Fibroblast of skin of scalp (primary cell): ENCODE measurements at regions not wholly inside any gene's neighbourhood (a gene's known extent, or its start where the extent isn't known, plus 50 kb on each side); places are given as distances from the start of the nearest gene placed in this dataset.
"Not testable (repeated sequence)": the region's sequence is repeated elsewhere in the genome, so short reads cannot be mapped to it uniquely, and the experiment has no call there.

Source experiments
- DNase-seq: peaks from one replicate; pipeline ENCODE4 v3.0.0-alpha.2; 2013

- DNase-seq: no peak
These were observed 107.5 kb downstream of the DCLK3 start for GRCh38 chr3:36656873-36657272.

DNA sequence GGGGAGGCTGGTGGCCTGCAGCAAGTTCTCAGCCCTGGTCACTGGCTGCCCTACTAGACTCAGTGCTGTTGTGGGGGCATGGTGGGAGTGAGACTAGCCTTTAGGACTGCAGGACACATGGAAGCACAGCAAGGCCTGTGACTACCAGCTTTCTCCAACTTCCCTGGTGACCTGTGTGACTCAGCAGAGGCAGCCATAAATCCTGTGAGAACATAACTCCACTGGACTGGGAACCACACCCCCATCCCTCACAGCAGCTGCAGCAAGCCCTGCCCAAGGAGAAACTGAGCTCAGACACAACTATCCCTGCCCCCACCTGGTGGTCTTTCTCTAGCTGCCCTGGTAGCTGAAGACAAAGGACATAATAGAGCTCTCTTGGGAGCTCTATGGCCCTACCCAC lies 111.3 kb downstream of the DCLK3 start:
- peak; percentile 52 for DNase-seq

- no peak for DNase-seq
These were observed 112.2 kb downstream of the DCLK3 start for GRCh38 chr3:36652104-36652503.

GRCh38 chr3:36650271-36650671 lies 114.1 kb downstream of the DCLK3 start:
- DNase-seq: peak; percentile 86

GRCh38 chr3:36649125-36649524 lies 115.2 kb downstream of the DCLK3 start:
- peak; percentile 23 for DNase-seq

DNA sequence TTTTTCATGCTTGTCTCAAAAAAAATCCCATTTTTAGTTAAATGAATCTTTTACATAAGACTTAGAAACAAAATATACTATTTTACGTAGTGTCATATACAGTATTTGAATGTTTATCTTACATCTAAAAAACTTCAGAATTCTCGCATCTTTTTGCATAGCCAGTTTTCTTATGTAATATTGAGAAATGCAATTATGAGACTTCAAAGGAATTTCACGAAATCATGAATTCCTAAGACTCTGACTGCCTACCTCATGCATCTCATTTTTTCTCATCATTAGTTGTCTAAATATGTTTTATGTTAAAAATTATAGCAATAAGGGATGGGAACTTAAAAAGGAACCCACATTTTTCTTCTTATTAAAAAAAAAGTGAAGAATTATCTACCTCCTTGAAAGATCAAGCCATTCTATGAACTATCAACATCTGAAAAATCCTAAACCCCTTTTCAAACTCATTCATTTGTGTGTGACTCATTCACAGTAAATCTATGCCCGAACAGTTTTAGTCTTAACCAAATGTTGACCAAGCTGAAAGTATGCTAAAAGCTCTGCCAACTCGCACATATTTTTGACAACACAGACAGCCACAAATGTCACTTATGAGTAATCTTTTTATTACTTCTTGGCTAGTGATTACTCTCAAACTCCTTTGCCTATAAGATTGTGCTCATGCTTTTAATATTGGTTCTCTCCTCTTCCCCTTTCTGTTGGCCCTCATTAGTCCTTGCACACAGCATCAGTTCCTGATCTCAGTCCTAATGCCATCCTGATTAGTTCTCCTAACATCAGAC lies 115.9 kb downstream of the DCLK3 start:
- DNase-seq: peak; percentile 98

DNA sequence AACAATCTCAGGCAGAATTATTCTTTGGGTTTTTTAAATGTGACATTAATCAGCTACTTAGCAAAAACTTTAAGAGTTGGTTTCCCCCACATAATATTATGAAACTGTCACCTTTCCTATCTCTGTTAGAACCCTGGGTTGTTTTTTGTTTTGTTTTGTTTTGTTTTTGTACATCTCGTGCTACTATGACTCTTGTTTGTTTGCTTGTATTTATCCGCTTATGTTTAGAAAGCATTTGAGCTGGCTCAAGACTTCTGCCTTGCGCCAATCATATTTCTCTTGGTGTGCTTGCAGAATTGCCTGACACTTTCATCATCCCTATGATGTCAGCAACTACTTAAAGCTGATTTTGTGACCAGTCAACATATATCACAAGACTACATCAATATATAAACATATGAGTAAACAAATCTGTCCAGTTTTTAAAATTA lies 116.9 kb downstream of the DCLK3 start:
- DNase-seq: peak; percentile 80

- DNase-seq: no peak
These were observed 121.2 kb downstream of the DCLK3 start for GRCh38 chr3:36643192-36643591.

GRCh38 chr3:36635731-36636130 lies 128.6 kb downstream of the DCLK3 start:
- no peak for DNase-seq

DNA sequence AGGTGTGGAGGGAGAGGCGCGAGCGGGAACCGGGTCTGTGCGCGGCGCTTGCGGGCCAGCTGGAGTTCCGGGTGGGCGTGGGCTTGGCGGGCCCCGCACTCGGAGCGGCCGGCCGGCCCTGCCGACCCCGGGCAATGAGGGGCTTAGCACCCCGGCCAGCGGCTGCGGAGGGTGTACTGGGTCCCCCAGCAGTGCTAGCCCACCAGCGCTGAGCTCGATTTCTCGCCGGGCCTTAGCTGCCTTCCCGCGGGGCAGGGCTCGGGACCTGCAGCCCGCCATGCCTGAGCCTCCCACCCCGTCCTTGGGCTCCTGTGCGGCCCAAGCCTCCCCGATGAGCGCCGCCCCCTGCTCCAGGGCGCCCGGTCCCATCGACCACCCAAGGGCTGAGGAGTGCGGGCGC lies 130.5 kb downstream of the DCLK3 start:
- not testable (repeated sequence) for DNase-seq

- DNase-seq: no peak
These were observed 131.3 kb downstream of the DCLK3 start for GRCh38 chr3:36633060-36633459.

- no peak for DNase-seq
These were observed 132.8 kb downstream of the DCLK3 start for GRCh38 chr3:36631549-36631948.

- no peak for DNase-seq
These were observed 148.5 kb downstream of the DCLK3 start for GRCh38 chr3:36615861-36616260.

DNA sequence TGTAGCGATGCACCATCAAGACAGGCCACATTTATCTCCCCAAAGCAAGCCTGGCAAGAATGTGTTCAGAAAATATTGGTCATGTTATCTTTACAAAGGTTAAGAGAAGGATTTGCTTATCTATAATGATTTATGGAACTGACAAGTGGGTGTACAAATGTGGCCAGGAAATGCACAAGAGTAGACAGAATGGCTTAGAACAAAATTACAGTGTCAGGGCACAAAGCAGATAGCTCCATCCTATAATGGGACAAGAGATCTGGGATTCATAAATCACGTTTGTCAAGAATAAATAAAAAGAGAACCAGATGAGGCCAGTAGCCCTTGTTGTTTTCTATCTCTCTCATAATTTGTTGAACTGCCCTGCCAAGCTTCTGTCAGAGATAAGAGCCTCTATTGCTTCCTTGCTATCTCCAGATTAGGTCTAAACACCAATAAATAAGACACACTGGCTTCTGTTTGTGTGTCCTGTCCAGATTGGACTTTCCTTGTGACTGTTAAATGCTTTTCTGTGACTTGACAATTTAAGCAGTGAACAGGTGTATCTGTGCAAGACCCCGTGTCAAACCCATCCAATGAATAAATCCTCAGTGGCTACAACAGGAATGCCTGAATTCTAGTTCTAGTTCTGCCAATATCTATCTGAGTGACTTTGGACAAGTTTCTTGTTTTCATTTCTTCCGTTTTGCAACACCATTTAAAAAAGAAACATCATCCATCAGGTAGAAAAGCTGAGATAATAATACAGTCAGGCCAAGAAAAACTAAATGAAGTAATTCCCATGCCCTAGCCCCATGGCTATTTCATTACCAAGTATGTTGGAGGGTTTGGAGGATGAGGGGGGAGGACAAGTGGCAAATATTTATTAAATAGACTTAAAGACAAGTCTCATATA lies 157.2 kb downstream of the DCLK3 start:
- DNase-seq: no peak

- DNase-seq: no peak
These were observed 160.9 kb downstream of the DCLK3 start for GRCh38 chr3:36603423-36603822.

GRCh38 chr3:36600404-36600803 lies 163.9 kb downstream of the DCLK3 start:
- no peak for DNase-seq
